Islet of Langerhans (tissue), 1 donor: ENCODE measurements at regions not wholly inside any gene's neighbourhood (a gene's known extent, or its start where the extent isn't known, plus 50 kb on each side); places are given as distances from the start of the nearest gene placed in this dataset.

ENCODE experiments used
- FAIRE-seq: peaks from one replicate; lab custom pipeline; 2011; peaks lifted over from hg19 to GRCh38; lab: Jason Lieb, UNC

GRCh38 chr9:13716601-13717321 lies 437.3 kb upstream of the MPDZ start:
- FAIRE-seq: no peak

GRCh38 chr9:13716090-13716489 lies 436.6 kb upstream of the MPDZ start:
- no peak for FAIRE-seq

GRCh38 chr9:13715430-13715829 lies 435.9 kb upstream of the MPDZ start:
- FAIRE-seq: no peak

- FAIRE-seq: no peak
Measured at GRCh38 chr9:13707612-13708576, 428.4 kb upstream of the MPDZ start.

GRCh38 chr9:13705918-13706317 lies 426.4 kb upstream of the MPDZ start:
- no peak for FAIRE-seq

GRCh38 chr9:13705373-13705772 lies 425.9 kb upstream of the MPDZ start:
- no peak for FAIRE-seq

- no peak for FAIRE-seq
Measured at GRCh38 chr9:13690595-13690994, 411.1 kb upstream of the MPDZ start.

GRCh38 chr9:13689925-13690324 lies 410.4 kb upstream of the MPDZ start:
- FAIRE-seq: no peak

- FAIRE-seq: no peak
Measured at GRCh38 chr9:13688990-13689600, 409.6 kb upstream of the MPDZ start.

GRCh38 chr9:13688223-13688989 lies 408.9 kb upstream of the MPDZ start:
- FAIRE-seq: no peak

- FAIRE-seq: no peak
Measured at GRCh38 chr9:13684656-13685055, 405.2 kb upstream of the MPDZ start.

- no peak for FAIRE-seq
Measured at GRCh38 chr9:13677801-13678200, 398.3 kb upstream of the MPDZ start.

GRCh38 chr9:13675638-13676000 lies 396.1 kb upstream of the MPDZ start:
- FAIRE-seq: no peak

GRCh38 chr9:13674926-13675637 lies 395.6 kb upstream of the MPDZ start:
- FAIRE-seq: no peak

GRCh38 chr9:13673348-13673747 lies 393.9 kb upstream of the MPDZ start:
- no peak for FAIRE-seq

GRCh38 chr9:13665418-13666066 lies 386.1 kb upstream of the MPDZ start:
- no peak for FAIRE-seq

- no peak for FAIRE-seq
Measured at GRCh38 chr9:13661014-13661413, 381.5 kb upstream of the MPDZ start.

GRCh38 chr9:13651969-13652663 lies 372.6 kb upstream of the MPDZ start:
- FAIRE-seq: no peak

GRCh38 chr9:13651526-13651925 lies 372.0 kb upstream of the MPDZ start:
- no peak for FAIRE-seq

GRCh38 chr9:13648676-13649075 lies 369.2 kb upstream of the MPDZ start:
- FAIRE-seq: no peak

- FAIRE-seq: no peak
Measured at GRCh38 chr9:13648068-13648467, 368.6 kb upstream of the MPDZ start.
